Thoracic aorta (tissue), 2 donors: ENCODE measurements at regions not wholly inside any gene's neighbourhood (a gene's known extent, or its start where the extent isn't known, plus 50 kb on each side); places are given as distances from the start of the nearest gene placed in this dataset.

Source experiments
- ATAC-seq: fragments of 150-250 bp; one replicate; pipeline ENCODE4 v1.8.0; 2017; ENCODE audit warnings: low read depth; ENCODE audit not compliant: insufficient number of reproducible peaks, low FRiP score
- DNase-seq: peaks from one replicate; pipeline ENCODE4 v3.0.0-alpha.2; 2020; ENCODE audit warnings: low spot score
- H3K27ac ChIP-seq, 2 donors: fragments of 200-600 bp; sonication (generic); 1 replicate in 1 of 2; 2 replicates in 1 of 2; pipeline ENCODE4 v1.5.1; 2016; ENCODE audit warnings: mild to moderate bottlenecking in 2 of 2, moderate library complexity in 2 of 2
- H3K27me3 ChIP-seq: fragments of 200-600 bp; sonication (generic); replicated peaks from 2 replicates; pipeline ENCODE4 v1.6.0; 2016; ENCODE audit warnings: mild to moderate bottlenecking; ENCODE audit not compliant: insufficient read depth
- H3K36me3 ChIP-seq: fragments of 200-600 bp; sonication (generic); one replicate; pipeline ENCODE4 v1.5.1; 2016
- H3K4me1 ChIP-seq, 2 donors: fragments of 200-600 bp; sonication (generic); 1 replicate in 1 of 2; 2 replicates in 1 of 2; pipeline versions ENCODE4 v1.5.1 to v1.6.0; 2016; ENCODE audit warnings: low read depth in 2 of 2, mild to moderate bottlenecking in 1 of 2; ENCODE audit not compliant: control insufficient read depth in 1 of 2
- H3K4me3 ChIP-seq: fragments of 200-600 bp; sonication (generic); 2 replicates; pipeline ENCODE4 v1.5.1; 2016; ENCODE audit warnings: mild to moderate bottlenecking
- H3K9me3 ChIP-seq: fragments of 200-600 bp; sonication (generic); 2 replicates; pipeline ENCODE4 v1.5.1; 2016
- CTCF ChIP-seq: fragments of 200-600 bp; sonication (generic); IDR thresholded peaks from one replicate; pipeline ENCODE4 v1.5.1; 2019; ENCODE audit warnings: antibody characterized with exemption

DNA sequence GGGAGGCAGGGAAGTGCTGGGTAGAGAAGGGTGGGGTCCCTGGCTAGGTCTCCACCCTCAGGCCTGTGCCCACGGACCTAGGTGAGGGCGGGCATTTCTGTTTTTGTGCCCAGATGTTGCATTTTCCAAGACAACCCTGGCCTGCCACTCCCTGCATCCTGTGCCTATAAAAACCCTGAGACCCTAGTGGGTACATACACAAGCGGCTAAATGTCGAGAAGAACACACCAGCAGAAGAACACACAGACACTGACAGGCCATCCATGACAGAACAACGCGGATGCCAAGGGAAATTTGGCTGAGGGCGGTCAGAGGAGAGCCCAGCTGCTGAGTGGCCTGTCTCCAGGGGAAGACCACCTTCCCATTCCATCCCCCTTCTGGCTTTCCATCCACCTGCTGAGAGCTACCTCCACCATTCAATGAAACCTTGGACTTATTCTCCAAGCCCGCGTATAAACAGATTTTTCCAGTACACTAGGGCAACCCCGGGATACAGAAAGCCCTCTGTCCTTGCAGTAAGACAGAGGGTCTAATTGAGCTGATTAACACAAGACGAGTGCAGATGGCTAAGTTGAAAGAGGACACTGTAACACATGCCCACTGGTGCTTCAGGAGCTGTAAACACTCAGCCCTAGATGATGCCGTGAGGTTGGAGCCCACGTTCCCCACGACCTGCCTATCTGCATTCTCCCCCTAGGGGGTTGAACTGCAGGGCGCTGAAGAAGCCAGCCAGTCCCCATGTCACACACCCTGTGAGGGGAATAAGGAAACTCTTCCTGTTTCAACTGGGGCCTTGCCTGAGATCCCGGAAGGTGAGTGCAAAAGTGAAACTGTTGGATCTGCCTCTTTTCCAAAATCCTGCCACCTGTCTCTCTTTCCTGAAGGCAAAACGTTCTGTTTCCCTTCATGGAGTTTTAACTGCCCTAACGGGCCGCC lies 147.2 kb upstream of the COX10 start:
- ATAC-seq (no peak), DNase-seq (no peak)
- H3K36me3 ChIP-seq: no peaks in the 10 kb centered on the region
- no peaks in the 10 kb centered on the region for H3K4me1 ChIP-seq
- H3K27ac ChIP-seq: no peak overlapping the region
- no peak for TF ChIP-seq CTCF
- no peaks in the 10 kb centered on the region for H3K27me3 ChIP-seq
- H3K4me3 ChIP-seq: no peak overlapping the region
- H3K9me3 ChIP-seq: no peaks in the 10 kb centered on the region

DNA sequence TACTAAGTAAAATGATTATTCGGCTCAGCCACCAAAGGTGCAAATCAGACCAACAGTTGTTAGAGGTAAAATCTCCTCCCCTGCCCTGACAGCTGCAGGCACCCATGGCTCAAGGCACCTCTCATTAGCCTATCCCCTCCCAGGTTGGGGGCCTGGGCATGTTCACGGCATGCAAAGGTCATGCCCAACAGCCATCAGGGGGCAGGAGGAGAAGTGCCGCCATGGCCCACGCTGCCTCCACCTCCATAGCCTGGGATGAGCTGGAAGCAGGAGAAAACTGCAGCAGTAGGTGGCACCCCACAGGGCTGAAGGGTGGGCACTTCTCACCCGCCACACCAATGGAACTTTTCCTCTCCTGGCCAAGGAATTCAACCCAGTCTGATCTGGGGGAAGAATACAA lies 146.4 kb upstream of the COX10 start:
- H3K4me3 ChIP-seq: no peak overlapping the region
- DNase-seq (no peak), ATAC-seq (no peak)
- H3K27me3 ChIP-seq: no peaks in the 10 kb centered on the region
- no peak for TF ChIP-seq CTCF
- no peak overlapping the region for H3K27ac ChIP-seq
- no peaks in the 10 kb centered on the region for H3K9me3 ChIP-seq
- no peaks in the 10 kb centered on the region for H3K4me1 ChIP-seq
- H3K36me3 ChIP-seq: no peaks in the 10 kb centered on the region

DNA sequence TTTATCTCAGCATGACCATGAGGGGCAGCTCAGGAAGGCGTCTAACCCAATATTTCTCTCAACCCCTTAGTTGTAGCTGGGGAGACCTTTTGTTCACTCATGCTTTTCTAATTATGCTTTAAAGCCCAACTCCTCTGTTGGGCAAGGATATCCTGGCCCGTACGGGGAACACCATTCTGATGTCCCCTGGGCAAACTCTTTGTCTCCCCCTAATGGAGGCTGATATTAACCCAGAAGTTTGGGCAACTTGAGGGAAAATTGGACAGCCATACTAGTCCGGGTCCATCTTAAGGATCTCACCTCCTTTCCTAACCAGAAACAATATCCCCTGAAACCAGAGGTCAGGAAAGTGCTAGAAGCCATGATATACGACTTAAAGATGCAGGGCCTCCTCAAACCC lies 143.7 kb upstream of the COX10 start:
- DNase-seq (no peak), ATAC-seq (no peak)
- Histone ChIP-seq H3K4me3 (no peak overlapping the region), H3K4me1 (no peaks in the 10 kb centered on the region), H3K36me3 (no peaks in the 10 kb centered on the region), H3K27me3 (no peaks in the 10 kb centered on the region), H3K27ac (no peak overlapping the region), H3K9me3 (no peaks in the 10 kb centered on the region)
- no peak for TF ChIP-seq CTCF

GRCh38 chr17:13931111-13931526 lies 138.2 kb upstream of the COX10 start:
- H3K27ac ChIP-seq: no peak overlapping the region
- no peaks in the 10 kb centered on the region for H3K9me3 ChIP-seq
- DNase-seq (no peak), ATAC-seq (no peak)
- no peaks in the 10 kb centered on the region for H3K27me3 ChIP-seq
- TF ChIP-seq CTCF: no peak
- peaks cover 0 to 12% of the 10 kb centered on the region in 2 donors for H3K4me1 ChIP-seq
- H3K36me3 ChIP-seq: no peaks in the 10 kb centered on the region
- no peak overlapping the region for H3K4me3 ChIP-seq

- Histone ChIP-seq H3K9me3 (no peaks in the 10 kb centered on the region), H3K4me1 (peaks cover 0 to 12% of the 10 kb centered on the region in 2 donors), H3K36me3 (no peaks in the 10 kb centered on the region), H3K4me3 (no peak overlapping the region), H3K27me3 (no peaks in the 10 kb centered on the region), H3K27ac (no peak overlapping the region)
- DNase-seq (no peak), ATAC-seq (peak; percentile 10)
- TF ChIP-seq CTCF: no peak
These were observed 137.4 kb upstream of the COX10 start for GRCh38 chr17:13931800-13932460.
